Fibroblast of lung (primary cell): ENCODE measurements at regions not wholly inside any gene's neighbourhood (a gene's known extent, or its start where the extent isn't known, plus 50 kb on each side); places are given as distances from the start of the nearest gene placed in this dataset.

Experiments
- DNase-seq, 2 donors: peaks; one replicate each; pipeline versions ENCODE4 v3.0.0 to v3.0.0-alpha.2; 2010; ENCODE audit warnings: low read depth in 2 of 2
- H2AFZ ChIP-seq: 2 replicates; pipeline ENCODE4 v1.5.1; 2012; ENCODE audit warnings: low read length, control low read depth, inconsistent platforms
- H3K27ac ChIP-seq: 2 replicates; pipeline ENCODE4 v1.5.1; 2011; ENCODE audit warnings: low read length, control low read depth; ENCODE audit not compliant: insufficient read depth
- H3K27me3 ChIP-seq: 2 replicates; pipeline ENCODE4 v1.5.1; 2011; ENCODE audit warnings: mild to moderate bottlenecking, low read length; ENCODE audit not compliant: control insufficient read depth, insufficient read depth
- H3K36me3 ChIP-seq: 2 replicates; pipeline ENCODE4 v1.5.1; 2011; ENCODE audit warnings: low read length; ENCODE audit not compliant: control insufficient read depth, insufficient read depth
- H3K4me1 ChIP-seq: 2 replicates; pipeline ENCODE4 v1.5.1; 2011; ENCODE audit warnings: low read length; ENCODE audit not compliant: control insufficient read depth, insufficient read depth; ENCODE audit errors: extremely low read depth
- H3K4me2 ChIP-seq: 2 replicates; pipeline ENCODE4 v1.5.1; 2011; ENCODE audit warnings: low read length, control low read depth; ENCODE audit not compliant: insufficient read depth; ENCODE audit errors: extremely low read depth
- H3K4me3 ChIP-seq, 4 experiments: fragments of 200-600 bp in 1 of 4; sonication (generic) in 1 of 4; replicated peaks in 1 of 4; 2 replicates each; pipeline ENCODE4 v1.5.1; 2011 to 2016; ENCODE audit warnings: low read length in 4 of 4, low read depth in 3 of 4, mild to moderate bottlenecking in 3 of 4, control low read depth in 2 of 4, inconsistent platforms in 1 of 4, mixed read lengths in 1 of 4; ENCODE audit not compliant: insufficient read depth in 1 of 4; ENCODE audit errors: control extremely low read depth in 1 of 4
- H3K79me2 ChIP-seq: 2 replicates; pipeline ENCODE4 v1.5.1; 2012; ENCODE audit warnings: mild to moderate bottlenecking, low read length, inconsistent platforms; ENCODE audit not compliant: control insufficient read depth, insufficient read depth
- H3K9ac ChIP-seq: 2 replicates; pipeline ENCODE4 v1.5.1; 2011; ENCODE audit warnings: mild to moderate bottlenecking, low read length, control low read depth; ENCODE audit not compliant: insufficient read depth
- H3K9me3 ChIP-seq: 2 replicates; pipeline ENCODE4 v1.5.1; 2012; ENCODE audit warnings: low read depth, low read length; ENCODE audit not compliant: control insufficient read depth, insufficient read depth
- H4K20me1 ChIP-seq: 2 replicates; pipeline ENCODE4 v1.5.1; 2011; ENCODE audit warnings: low read length; ENCODE audit not compliant: control insufficient read depth, insufficient read depth; ENCODE audit errors: extremely low read depth
- CTCF ChIP-seq, 2 donors: IDR thresholded peaks in 1 of 2; conservative IDR thresholded peaks in 1 of 2; 1 replicate in 1 of 2; 2 replicates in 1 of 2; pipeline ENCODE4 v1.5.1; 2011 to 2012; ENCODE audit warnings: low read length in 2 of 2, control low read depth in 1 of 2, inconsistent platforms in 1 of 2, low read depth in 1 of 2, mild to moderate bottlenecking in 1 of 2
- EZH2 ChIP-seq: IDR thresholded peaks from 2 replicates; pipeline ENCODE4 v1.5.1; 2012; ENCODE audit warnings: low read length, control low read depth, mild to moderate bottlenecking; ENCODE audit errors: missing control alignments

DNA sequence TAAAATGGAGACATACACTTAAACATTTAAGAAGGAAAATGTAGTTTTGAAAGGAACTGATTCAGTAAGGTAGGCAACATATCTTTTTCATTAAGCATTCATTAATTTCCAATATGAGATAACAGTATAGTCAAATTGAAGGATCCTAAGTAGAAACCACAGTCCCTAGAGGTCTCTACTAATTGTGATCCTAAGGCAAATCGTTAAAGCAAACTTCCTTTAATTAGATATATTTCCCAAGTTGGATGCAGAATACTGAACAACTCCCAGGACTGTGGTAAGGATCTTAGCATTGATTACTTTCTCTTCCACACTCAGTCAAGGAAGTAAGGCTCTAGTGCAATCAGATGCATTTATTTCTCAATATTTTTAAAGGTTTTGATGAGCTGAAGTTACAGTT is 604.1 kb upstream of the GJE1 start:
- H3K27ac ChIP-seq: no peak overlapping the region
- H3K27me3 ChIP-seq: no peaks in the 10 kb centered on the region
- no peak overlapping the region for H3K4me2 ChIP-seq
- H3K79me2 ChIP-seq: no peaks in the 10 kb centered on the region
- H3K4me3 ChIP-seq: no peak overlapping the region
- DNase-seq: no peak
- H2AFZ ChIP-seq: no peak overlapping the region
- no peak for TF ChIP-seq CTCF (conservative IDR thresholded peaks at IDR 0.05 in 1 of 2, IDR thresholded peaks at IDR 0.05 in 1 of 2; ENCODE audit: low read depth in 1 of 2, low read length in 2 of 2)
- no peak for TF ChIP-seq EZH2
- H3K36me3 ChIP-seq: no peaks in the 10 kb centered on the region
- no peaks in the 10 kb centered on the region for H3K4me1 ChIP-seq
- no peak overlapping the region for H3K9ac ChIP-seq
- no peaks in the 10 kb centered on the region for H3K9me3 ChIP-seq
- no peaks in the 10 kb centered on the region for H4K20me1 ChIP-seq

DNA sequence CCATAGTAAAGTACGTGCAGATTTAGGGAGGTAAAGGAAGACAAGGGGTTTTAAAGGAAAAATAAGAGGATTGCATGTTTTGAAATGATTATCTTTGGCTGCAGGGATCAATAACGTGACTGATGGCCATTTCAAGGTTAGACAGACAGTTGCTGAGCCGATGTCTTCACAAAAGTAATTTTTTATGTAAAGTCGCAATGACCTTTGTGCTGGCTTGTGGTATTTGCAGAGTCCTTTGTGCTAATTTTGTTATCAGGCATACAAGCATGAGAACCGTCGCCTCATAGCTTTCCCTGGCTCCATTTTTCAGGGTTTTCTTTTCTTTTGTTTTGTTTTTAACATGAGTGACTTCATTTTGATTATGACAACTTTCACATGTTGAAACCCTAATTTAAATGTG is 605.7 kb upstream of the GJE1 start:
- Histone ChIP-seq H4K20me1 (no peaks in the 10 kb centered on the region), H3K27ac (no peak overlapping the region), H3K4me1 (no peaks in the 10 kb centered on the region), H3K79me2 (no peaks in the 10 kb centered on the region), H3K9me3 (no peaks in the 10 kb centered on the region), H3K4me2 (no peak overlapping the region), H3K4me3 (no peak overlapping the region), H3K36me3 (no peaks in the 10 kb centered on the region), H3K27me3 (no peaks in the 10 kb centered on the region), H2AFZ (no peak overlapping the region), H3K9ac (no peak overlapping the region)
- DNase-seq: no peak
- TF ChIP-seq CTCF (conservative IDR thresholded peaks at IDR 0.05 in 1 of 2, IDR thresholded peaks at IDR 0.05 in 1 of 2; ENCODE audit: low read depth in 1 of 2, low read length in 2 of 2) (no peak), EZH2 (no peak)

- Histone ChIP-seq H3K36me3 (no peaks in the 10 kb centered on the region), H2AFZ (no peak overlapping the region), H3K9ac (no peak overlapping the region), H3K27ac (no peak overlapping the region), H3K79me2 (no peaks in the 10 kb centered on the region), H3K4me2 (no peak overlapping the region), H3K27me3 (no peaks in the 10 kb centered on the region), H3K9me3 (no peaks in the 10 kb centered on the region), H3K4me3 (no peak overlapping the region), H3K4me1 (no peaks in the 10 kb centered on the region), H4K20me1 (no peaks in the 10 kb centered on the region)
- no peak for TF ChIP-seq CTCF (conservative IDR thresholded peaks at IDR 0.05 in 1 of 2, IDR thresholded peaks at IDR 0.05 in 1 of 2; ENCODE audit: low read depth in 1 of 2, low read length in 2 of 2)
- TF ChIP-seq EZH2: no peak
- DNase-seq: peak; percentile 16 to 70
These were observed 611.3 kb upstream of the GJE1 start for GRCh38 chr6:141521440-141521839.
